NCI-H1694 (cell line): ENCODE measurements at regions not wholly inside any gene's neighbourhood (a gene's known extent, or its start where the extent isn't known, plus 50 kb on each side); places are given as distances from the start of the nearest gene placed in this dataset.

Experiments
- DNase-seq: peaks from one replicate; lab custom pipeline; 2025; lab: John Stamatoyannopoulos, UW

DNA sequence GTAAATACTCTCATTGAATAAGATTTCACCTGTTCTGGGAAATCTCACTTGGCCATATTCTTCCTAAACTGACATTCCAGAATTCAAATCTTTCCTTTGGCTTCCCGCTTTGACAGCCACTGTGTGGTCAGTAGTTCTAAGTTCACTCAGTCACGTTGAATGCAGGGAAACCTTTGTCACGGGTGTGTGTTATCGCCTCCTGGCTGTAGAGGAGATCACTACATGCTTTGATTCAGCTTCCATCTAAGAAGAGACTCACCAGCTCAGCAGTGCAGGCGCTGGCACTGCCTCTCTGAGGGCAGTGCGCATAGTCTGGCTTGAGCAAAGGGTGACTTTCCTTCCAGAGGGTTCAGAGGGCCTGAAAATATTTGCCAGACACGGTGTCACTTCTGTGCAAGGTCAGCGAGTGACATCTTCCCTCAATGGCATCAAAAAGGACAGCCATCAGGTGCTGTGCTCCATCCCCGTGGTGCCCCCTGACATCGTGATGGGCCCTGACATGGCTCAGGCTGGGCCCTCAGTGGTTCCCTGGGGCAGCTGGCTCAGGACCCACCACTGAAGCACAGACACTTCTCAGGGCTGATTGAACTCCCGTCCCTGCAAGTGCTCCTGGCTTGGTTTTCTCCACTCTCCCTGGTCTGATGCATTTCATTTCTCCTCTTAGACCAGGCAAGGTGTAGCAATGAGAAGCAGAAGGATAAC lies 635.4 kb upstream of the ARGLU1 start:
- no peak for DNase-seq

DNA sequence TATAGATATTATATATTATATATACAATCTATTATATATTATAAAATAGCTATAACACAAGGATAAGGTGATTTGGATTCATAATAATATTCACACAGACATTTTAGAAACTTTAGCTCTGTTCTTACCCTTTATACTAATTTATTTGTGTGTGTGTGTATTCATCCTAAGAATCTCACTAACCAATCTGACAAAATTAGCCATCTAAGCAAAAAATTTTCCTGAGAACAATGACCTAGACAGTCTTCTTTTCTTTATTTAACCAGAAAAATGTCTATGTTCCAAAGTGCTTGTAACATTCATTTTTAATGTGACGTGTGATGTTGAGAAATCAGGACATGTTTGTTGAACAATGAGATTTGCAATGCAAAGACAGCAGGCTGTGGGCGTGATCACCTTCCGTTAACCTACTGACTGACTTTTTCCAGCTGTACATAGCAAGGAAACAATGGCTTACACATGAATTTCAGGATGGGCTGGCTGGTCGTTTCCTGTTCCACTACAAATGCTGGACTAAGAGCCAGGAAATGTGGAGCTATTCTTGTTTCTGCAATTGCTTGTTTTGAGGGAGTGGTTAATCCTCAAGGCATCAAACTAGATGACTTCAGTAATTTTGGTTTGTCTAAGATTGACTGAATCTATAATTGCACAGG lies 634.6 kb upstream of the ARGLU1 start:
- DNase-seq, result no peak

DNA sequence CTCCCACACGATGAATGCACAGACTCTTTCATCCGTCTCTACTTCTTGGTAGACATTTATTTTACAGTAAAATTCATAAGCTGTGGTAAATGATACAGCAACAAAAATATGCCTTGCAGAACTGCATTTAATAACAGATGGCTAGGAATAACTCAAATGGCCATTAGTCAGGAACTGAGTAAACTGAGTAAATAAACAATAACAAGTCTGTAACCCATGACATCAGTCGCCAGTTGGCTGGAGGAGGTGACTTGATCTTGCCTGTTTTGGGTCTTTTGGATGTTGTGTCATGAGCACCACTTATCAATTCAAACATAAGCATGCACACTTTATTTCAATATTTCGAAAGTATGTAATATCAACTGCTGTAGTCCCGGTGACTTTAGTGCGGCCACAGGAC lies 632.6 kb upstream of the ARGLU1 start:
- no peak for DNase-seq

- no peak for DNase-seq
Observed at GRCh38 chr13:107192289-107192688, 624.4 kb upstream of the ARGLU1 start.

DNA sequence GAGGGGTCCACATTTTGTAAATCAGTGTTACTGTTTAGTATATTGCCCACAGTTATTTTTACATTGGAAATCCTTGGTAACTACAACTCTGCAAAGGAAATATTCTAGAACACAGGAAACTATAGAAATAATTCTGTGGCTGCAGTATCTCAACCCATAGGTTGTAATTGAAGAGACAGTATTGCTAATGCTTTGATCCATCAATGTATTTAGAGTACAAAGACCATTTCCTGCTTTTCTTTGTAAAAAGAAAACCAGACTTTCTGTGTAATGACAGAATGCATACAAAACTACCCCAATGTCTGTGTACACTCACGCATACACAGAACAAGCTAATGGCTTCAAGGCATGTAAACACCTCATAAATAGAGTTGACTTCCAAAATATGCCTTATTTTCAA lies 622.1 kb upstream of the ARGLU1 start:
- DNase-seq, result no peak

- DNase-seq, result no peak
Observed at GRCh38 chr13:107185889-107186288, 618.0 kb upstream of the ARGLU1 start.

- peak; percentile 8 for DNase-seq
Observed at GRCh38 chr13:107170270-107170931, 602.5 kb upstream of the ARGLU1 start.

- no peak for DNase-seq
Observed at GRCh38 chr13:107157271-107157670, 589.3 kb upstream of the ARGLU1 start.

DNA sequence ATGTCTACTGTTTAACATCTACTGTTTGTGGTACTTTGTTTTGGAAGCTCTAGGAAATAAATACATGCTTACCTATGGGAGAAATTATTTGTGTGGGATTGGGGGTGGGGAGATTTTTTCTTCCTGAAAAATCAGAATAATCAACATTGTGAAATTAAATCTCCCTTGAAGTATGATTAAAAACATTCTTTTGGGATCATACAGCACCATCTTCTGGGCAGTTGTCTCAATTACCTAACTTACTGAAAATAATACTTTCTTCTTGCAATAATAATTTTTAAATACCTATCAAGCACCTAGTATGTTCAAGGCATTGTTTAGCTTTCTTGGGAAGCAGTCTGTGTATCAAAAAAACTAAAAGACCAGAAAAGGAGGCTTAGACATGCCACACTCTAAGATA lies 576.5 kb upstream of the ARGLU1 start:
- peak; percentile 28 for DNase-seq

- no peak for DNase-seq
Observed at GRCh38 chr13:107141767-107142166, 573.8 kb upstream of the ARGLU1 start.

GRCh38 chr13:107139006-107139405 lies 571.1 kb upstream of the ARGLU1 start:
- no peak for DNase-seq

GRCh38 chr13:107138486-107138885 lies 570.5 kb upstream of the ARGLU1 start:
- DNase-seq, result peak; percentile 2

DNA sequence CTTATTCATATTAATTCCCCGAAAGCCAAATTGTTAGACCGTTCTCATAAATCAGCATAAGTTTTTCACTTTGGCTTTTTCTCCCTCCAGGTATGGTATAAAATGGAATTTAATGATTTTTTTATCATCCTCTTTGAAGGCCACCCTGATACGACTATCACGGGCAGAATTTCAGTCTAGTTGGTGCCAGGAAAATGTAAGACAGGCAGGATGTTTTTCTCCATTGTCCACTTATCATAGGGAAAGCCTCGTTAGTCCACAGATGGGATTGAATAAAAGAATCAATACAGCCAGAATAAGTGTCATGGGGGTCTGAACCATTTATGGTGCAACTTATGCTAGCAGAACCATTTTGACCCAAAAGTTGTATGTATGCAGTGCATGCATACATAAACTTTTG lies 566.0 kb upstream of the ARGLU1 start:
- no peak for DNase-seq

GRCh38 chr13:107130566-107130965 lies 562.6 kb upstream of the ARGLU1 start:
- no peak for DNase-seq

GRCh38 chr13:107124730-107125129 lies 556.8 kb upstream of the ARGLU1 start:
- DNase-seq, result no peak

DNA sequence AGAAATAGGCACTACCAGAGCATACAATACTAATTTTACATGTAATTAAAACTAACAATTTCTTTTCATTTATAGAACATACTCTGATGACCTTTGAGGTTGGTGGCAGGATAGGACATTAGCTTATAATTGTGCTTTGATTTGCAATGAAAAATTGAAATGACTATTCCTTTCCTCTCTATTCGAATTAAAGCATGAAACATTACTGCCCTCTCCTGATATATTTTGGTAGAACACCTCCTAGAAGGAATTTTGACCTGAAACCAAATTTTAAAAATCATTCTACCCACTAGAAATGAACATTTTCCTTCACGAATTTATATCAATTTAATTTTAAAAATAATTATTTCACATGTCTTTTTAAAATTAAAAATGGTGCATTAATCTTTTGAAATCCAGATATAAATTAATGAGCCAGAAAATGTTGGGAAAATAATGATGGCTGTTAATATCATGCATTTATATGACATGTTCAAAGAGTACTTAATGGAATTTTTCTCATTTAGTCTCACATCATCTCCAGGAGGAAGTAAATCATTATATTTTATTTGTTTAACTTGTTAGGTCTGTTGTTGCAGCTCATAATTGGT lies 556.3 kb upstream of the ARGLU1 start:
- DNase-seq, result peak; percentile 73

DNA sequence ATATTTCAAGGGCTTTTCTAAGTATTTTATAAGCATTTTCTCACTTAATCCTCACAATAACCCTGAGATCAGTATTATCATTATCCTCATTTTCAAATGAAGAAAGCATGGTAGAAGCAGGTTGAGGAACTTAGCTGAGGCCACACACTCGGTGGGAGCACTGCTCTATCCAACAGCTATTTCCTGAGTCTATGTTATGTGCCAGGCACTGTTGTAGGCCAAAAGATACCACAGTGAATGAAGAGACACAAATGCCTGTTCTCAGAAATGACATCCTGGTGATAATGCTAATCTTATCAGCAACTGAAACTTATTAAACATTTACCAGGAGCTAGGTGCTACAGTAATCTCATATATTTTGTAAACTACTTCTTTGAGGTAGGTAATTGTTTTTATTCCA lies 553.9 kb upstream of the ARGLU1 start:
- no peak for DNase-seq

DNA sequence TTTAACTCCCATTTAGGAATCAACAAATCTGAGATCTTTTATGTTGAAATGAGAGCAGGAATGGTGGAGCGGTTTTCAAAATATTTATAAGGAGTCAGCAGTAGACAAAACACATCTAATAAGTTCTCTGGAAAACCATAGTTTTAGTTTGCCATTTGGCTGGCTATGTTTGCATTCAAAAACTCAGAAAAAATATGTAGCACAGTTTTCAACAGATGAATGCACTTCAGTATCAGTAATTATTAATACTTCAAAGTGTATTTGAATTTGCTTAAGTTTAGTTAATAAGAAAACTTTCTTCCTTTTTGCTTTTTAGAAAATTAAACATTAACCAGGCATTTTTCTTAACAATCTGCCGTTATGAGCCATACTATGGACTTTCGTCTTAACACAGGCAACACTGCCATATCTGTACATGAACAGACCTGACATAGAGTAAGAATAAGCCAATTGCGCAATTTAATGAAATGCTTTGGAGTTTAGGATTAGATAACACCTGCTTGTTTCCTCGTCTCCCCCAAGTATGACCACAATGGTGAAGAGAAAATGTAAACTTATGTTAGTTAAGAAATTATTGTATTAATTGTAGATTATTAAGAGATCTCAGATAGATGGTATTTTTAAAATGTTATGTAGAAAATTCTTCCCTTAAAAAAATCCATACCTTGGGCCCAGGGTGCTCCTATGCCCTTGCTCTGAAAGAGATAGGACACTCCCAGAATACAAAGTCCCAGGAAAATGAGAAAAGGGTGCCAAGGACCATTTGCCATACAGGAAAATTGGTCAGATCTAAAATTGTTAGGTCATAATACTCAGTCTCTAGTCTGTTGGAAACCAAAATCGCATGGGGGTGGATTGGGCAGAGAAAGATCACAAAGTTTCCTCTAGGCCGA lies 552.3 kb upstream of the ARGLU1 start:
- DNase-seq, result no peak

DNA sequence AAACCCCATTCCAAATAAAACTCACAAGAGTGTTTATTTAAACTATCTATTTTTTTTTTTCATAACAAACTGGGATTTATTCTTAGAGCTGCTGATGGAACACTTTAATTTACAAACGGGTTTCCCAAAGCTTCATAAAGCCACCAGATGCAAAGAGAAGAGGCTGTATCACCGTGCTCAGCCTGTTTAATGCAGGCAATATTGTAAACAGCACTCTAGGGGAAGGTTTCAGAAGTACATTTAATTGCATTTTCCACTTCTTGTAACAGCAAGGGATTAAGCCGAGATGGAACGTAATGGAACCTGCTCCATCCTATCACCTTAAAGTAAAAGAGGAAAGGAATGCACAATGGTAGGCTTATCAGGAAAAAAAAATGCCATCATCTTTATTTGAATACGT lies 550.6 kb upstream of the ARGLU1 start:
- DNase-seq, result no peak

DNA sequence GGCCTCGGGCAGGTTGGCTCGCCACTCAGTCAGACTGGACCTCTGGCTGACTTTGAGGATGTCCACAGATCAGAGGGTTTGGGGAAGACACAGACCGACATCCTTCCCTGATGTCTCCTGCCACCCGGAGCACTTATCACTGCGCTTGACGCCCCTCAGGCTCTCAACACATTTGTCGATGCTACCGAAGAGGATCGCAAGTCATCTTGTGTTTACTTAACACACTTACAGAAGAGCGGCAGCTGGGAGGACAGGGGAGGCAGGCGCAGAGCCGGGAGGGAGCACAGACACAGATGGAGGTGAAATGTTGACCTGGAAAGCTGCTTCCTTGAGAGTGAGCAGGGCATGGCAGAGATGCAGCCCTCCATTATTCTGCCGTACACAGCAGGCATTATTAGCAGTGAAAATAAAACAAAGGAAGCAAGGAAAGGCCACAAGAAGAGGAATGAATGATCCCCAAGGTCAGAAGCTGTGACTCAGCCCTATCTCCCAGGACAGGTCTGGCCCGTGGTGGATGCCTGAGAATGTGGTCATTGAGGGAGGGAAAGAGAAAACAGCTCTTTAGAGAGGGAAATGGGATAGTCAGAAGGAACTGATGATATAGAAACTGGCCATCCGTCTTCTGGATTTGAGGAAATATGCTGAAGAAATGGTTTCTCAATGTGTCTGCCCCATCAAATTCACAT lies 549.5 kb upstream of the ARGLU1 start:
- DNase-seq, result no peak

- DNase-seq, result no peak
Observed at GRCh38 chr13:107113387-107113786, 545.5 kb upstream of the ARGLU1 start.
